ENCODE measurements at regions not wholly inside any gene's neighbourhood (a gene's known extent, or its start where the extent isn't known, plus 50 kb on each side); places are given as distances from the start of the nearest gene placed in this dataset.

GRCh38 chr12:105860561-105861207 is 278.1 kb downstream of the NUAK1 start:
- no peak overlapping the region for H3K27ac ChIP-seq
- H3K4me1 ChIP-seq: peaks cover 0 to 2% (median 0%) of the 10 kb centered on the region in 9 donors
- ATAC-seq (no peak), DNase-seq (no peak)
- peaks cover 0 to 7% (median 0%) of the 10 kb centered on the region in 11 donors for H3K9me3 ChIP-seq
- WGBS, 2 donors: 94 to 98% methylated on average over 3 of the region's 3 CpGs
- H3K4me3 ChIP-seq: no peak overlapping the region
- intact Hi-C loops (cut with DNase I): no loop called here
- H3K36me3 ChIP-seq: no peaks in the 10 kb centered on the region
- no peak for TF ChIP-seq CTCF (IDR thresholded peaks at IDR 0.05)
- H3K27me3 ChIP-seq: no peaks in the 10 kb centered on the region

- peaks cover 0 to 7% (median 0%) of the 10 kb centered on the region in 11 donors for H3K9me3 ChIP-seq
- no peak for TF ChIP-seq CTCF (IDR thresholded peaks at IDR 0.05)
- no peak overlapping the region for H3K4me3 ChIP-seq
- WGBS, 2 donors: 59 to 62% methylated on average over 2 of the region's 2 CpGs
- no peak for DNase-seq
- intact Hi-C loops (cut with DNase I): no loop called here
- no peaks in the 10 kb centered on the region for H3K27me3 ChIP-seq
- no peak for ATAC-seq
- H3K4me1 ChIP-seq: no peaks in the 10 kb centered on the region
- no peak overlapping the region for H3K27ac ChIP-seq
- no peaks in the 10 kb centered on the region for H3K36me3 ChIP-seq
Observed at GRCh38 chr12:105861227-105861626, 277.5 kb downstream of the NUAK1 start.

- Histone ChIP-seq H3K4me3 (no peak overlapping the region), H3K4me1 (no peaks in the 10 kb centered on the region), H3K36me3 (no peaks in the 10 kb centered on the region), H3K27ac (no peak overlapping the region), H3K9me3 (peaks cover 0 to 7% (median 0%) of the 10 kb centered on the region in 11 donors), H3K27me3 (no peaks in the 10 kb centered on the region)
- WGBS, 2 donors: 86 to 92% methylated on average over 10 of the region's 10 CpGs
- DNase-seq (no peak), ATAC-seq (no peak)
- no peak for TF ChIP-seq CTCF (IDR thresholded peaks at IDR 0.05)
- intact Hi-C loops (cut with DNase I): no loop called here
Observed at GRCh38 chr12:105862163-105862821, 276.5 kb downstream of the NUAK1 start.

GRCh38 chr12:105864316-105864715 is 274.4 kb downstream of the NUAK1 start:
- intact Hi-C loops (cut with DNase I): no loop called here
- no peak for DNase-seq
- 76 to 81% methylated on average over 4 of the region's 4 CpGs for WGBS, 2 donors
- Histone ChIP-seq H3K27ac (no peak overlapping the region), H3K36me3 (no peaks in the 10 kb centered on the region), H3K27me3 (no peaks in the 10 kb centered on the region), H3K9me3 (peaks cover 0 to 7% (median 0%) of the 10 kb centered on the region in 11 donors), H3K4me3 (no peak overlapping the region), H3K4me1 (no peaks in the 10 kb centered on the region)
- ATAC-seq: no peak
- TF ChIP-seq CTCF (IDR thresholded peaks at IDR 0.05): no peak

Data from heart right ventricle (tissue), 16 donors.